ENCODE measurements at regions not wholly inside any gene's neighbourhood (a gene's known extent, or its start where the extent isn't known, plus 50 kb on each side); places are given as distances from the start of the nearest gene placed in this dataset.

- H3K4me3 ChIP-seq, result no peak overlapping the region
- ATAC-seq (ENCODE audit: insufficient read depth, low FRiP score) (no peak), DNase-seq (no peak)
- no peaks in the 10 kb centered on the region for H3K4me1 ChIP-seq (ENCODE audit: control insufficient read depth in 5 of 5, insufficient read depth in 5 of 5, low read length in 5 of 5)
- no peak overlapping the region for H3K27ac ChIP-seq (ENCODE audit: low read depth in 1 of 2, low read length in 1 of 2)
- WGBS, 2 donors, result 69 to 79% methylated on average over 14 of the region's 14 CpGs
- H3K27me3 ChIP-seq (ENCODE audit: control insufficient read depth in 3 of 3, insufficient read depth in 3 of 3, low read length in 2 of 3), result no peaks in the 10 kb centered on the region
- no peak for TF ChIP-seq CTCF (IDR thresholded peaks at IDR 0.05; ENCODE audit: control extremely low read depth, extremely low read depth)
- H3K36me3 ChIP-seq (ENCODE audit: control insufficient read depth in 4 of 4, insufficient read depth in 4 of 4, low read length in 4 of 4), result no peaks in the 10 kb centered on the region
- H3K9me3 ChIP-seq (ENCODE audit: control insufficient read depth in 4 of 4, insufficient read depth in 3 of 4, low read length in 3 of 4), result peaks cover 0 to 5% (median 0%) of the 10 kb centered on the region in 4 donors
- no peak overlapping the region for H3K9ac ChIP-seq (ENCODE audit: insufficient read depth in 1 of 2, low read length in 2 of 2)
Observed at GRCh38 chr3:106913111-106913698, 464.0 kb upstream of the CCDC54 start.

- Histone ChIP-seq H3K9ac (ENCODE audit: insufficient read depth in 1 of 2, low read length in 2 of 2) (no peak overlapping the region), H3K4me3 (no peak overlapping the region), H3K27ac (ENCODE audit: low read depth in 1 of 2, low read length in 1 of 2) (no peak overlapping the region), H3K9me3 (ENCODE audit: control insufficient read depth in 4 of 4, insufficient read depth in 3 of 4, low read length in 3 of 4) (peaks cover 0 to 2% (median 0%) of the 10 kb centered on the region in 4 donors), H3K27me3 (ENCODE audit: control insufficient read depth in 3 of 3, insufficient read depth in 3 of 3, low read length in 2 of 3) (no peaks in the 10 kb centered on the region), H3K4me1 (ENCODE audit: control insufficient read depth in 5 of 5, insufficient read depth in 5 of 5, low read length in 5 of 5) (no peaks in the 10 kb centered on the region), H3K36me3 (ENCODE audit: control insufficient read depth in 4 of 4, insufficient read depth in 4 of 4, low read length in 4 of 4) (no peaks in the 10 kb centered on the region)
- no peak for DNase-seq
- no peak for ATAC-seq (ENCODE audit: insufficient read depth, low FRiP score)
- no peak for TF ChIP-seq CTCF (IDR thresholded peaks at IDR 0.05; ENCODE audit: control extremely low read depth, extremely low read depth)
- WGBS, 2 donors, result 90 to 97% methylated on average over 4 of the region's 4 CpGs
Observed at GRCh38 chr3:106913966-106914365, 463.3 kb upstream of the CCDC54 start.

GRCh38 chr3:106920609-106921008, 456.6 kb upstream of the CCDC54 start:
- TF ChIP-seq CTCF (IDR thresholded peaks at IDR 0.05; ENCODE audit: control extremely low read depth, extremely low read depth), result no peak
- Histone ChIP-seq H3K27me3 (ENCODE audit: control insufficient read depth in 3 of 3, insufficient read depth in 3 of 3, low read length in 2 of 3) (no peaks in the 10 kb centered on the region), H3K9me3 (ENCODE audit: control insufficient read depth in 4 of 4, insufficient read depth in 3 of 4, low read length in 3 of 4) (no peaks in the 10 kb centered on the region), H3K4me1 (ENCODE audit: control insufficient read depth in 5 of 5, insufficient read depth in 5 of 5, low read length in 5 of 5) (no peaks in the 10 kb centered on the region), H3K27ac (ENCODE audit: low read depth in 1 of 2, low read length in 1 of 2) (no peak overlapping the region), H3K36me3 (ENCODE audit: control insufficient read depth in 4 of 4, insufficient read depth in 4 of 4, low read length in 4 of 4) (no peaks in the 10 kb centered on the region), H3K9ac (ENCODE audit: insufficient read depth in 1 of 2, low read length in 2 of 2) (no peak overlapping the region), H3K4me3 (no peak overlapping the region)
- 87 to 93% methylated on average over 3 of the region's 3 CpGs for WGBS, 2 donors
- ATAC-seq (ENCODE audit: insufficient read depth, low FRiP score) (no peak), DNase-seq (no peak)

GRCh38 chr3:106929081-106929480, 448.2 kb upstream of the CCDC54 start:
- no peak overlapping the region for H3K27ac ChIP-seq (ENCODE audit: low read depth in 1 of 2, low read length in 1 of 2)
- ATAC-seq (ENCODE audit: insufficient read depth, low FRiP score) (no peak), DNase-seq (no peak)
- no peaks in the 10 kb centered on the region for H3K36me3 ChIP-seq (ENCODE audit: control insufficient read depth in 4 of 4, insufficient read depth in 4 of 4, low read length in 4 of 4)
- no peak overlapping the region for H3K4me3 ChIP-seq
- WGBS, 2 donors, result 80 to 83% methylated on average over 3 of the region's 3 CpGs
- TF ChIP-seq CTCF (IDR thresholded peaks at IDR 0.05; ENCODE audit: control extremely low read depth, extremely low read depth), result no peak
- H3K27me3 ChIP-seq (ENCODE audit: control insufficient read depth in 3 of 3, insufficient read depth in 3 of 3, low read length in 2 of 3), result no peaks in the 10 kb centered on the region
- no peaks in the 10 kb centered on the region for H3K4me1 ChIP-seq (ENCODE audit: control insufficient read depth in 5 of 5, insufficient read depth in 5 of 5, low read length in 5 of 5)
- peaks cover 0 to 2% (median under 1%) of the 10 kb centered on the region in 4 donors for H3K9me3 ChIP-seq (ENCODE audit: control insufficient read depth in 4 of 4, insufficient read depth in 3 of 4, low read length in 3 of 4)
- no peak overlapping the region for H3K9ac ChIP-seq (ENCODE audit: insufficient read depth in 1 of 2, low read length in 2 of 2)
